H9 (cell line): ENCODE measurements at regions not wholly inside any gene's neighbourhood (a gene's known extent, or its start where the extent isn't known, plus 50 kb on each side); places are given as distances from the start of the nearest gene placed in this dataset.

Source experiments
- DNase-seq: peaks from one replicate; pipeline ENCODE4 v3.0.0-alpha.2; 2017
- H2AFZ ChIP-seq: one replicate; pipeline ENCODE4 v1.6.1; 2013; ENCODE audit warnings: mild to moderate bottlenecking, low read length, control low read depth, moderate library complexity
- H2AK5ac ChIP-seq: 2 replicates; pipeline ENCODE4 v1.6.1; 2013; ENCODE audit warnings: low read length, control low read depth, mixed read lengths; ENCODE audit not compliant: insufficient read length
- H2BK120ac ChIP-seq: one replicate; pipeline ENCODE4 v1.6.1; 2013; ENCODE audit warnings: low read depth, mild to moderate bottlenecking, low read length, control low read depth, inconsistent platforms; ENCODE audit not compliant: poor library complexity, severe bottlenecking
- H2BK12ac ChIP-seq: 2 replicates; pipeline ENCODE4 v1.6.1; 2013; ENCODE audit warnings: low read length, control low read depth, mixed read lengths, low read depth; ENCODE audit not compliant: insufficient read length
- H2BK15ac ChIP-seq: 2 replicates; pipeline ENCODE4 v1.6.1; 2013; ENCODE audit warnings: low read depth, low read length, control low read depth
- H2BK20ac ChIP-seq: one replicate; pipeline ENCODE4 v1.6.1; 2013; ENCODE audit warnings: low read depth, mild to moderate bottlenecking, low read length, control low read depth, inconsistent platforms; ENCODE audit not compliant: poor library complexity, severe bottlenecking
- H2BK5ac ChIP-seq: 2 replicates; pipeline ENCODE4 v1.6.1; 2013; ENCODE audit warnings: low read length, control low read depth, mixed read lengths; ENCODE audit not compliant: insufficient read length
- H3K14ac ChIP-seq: 2 replicates; pipeline ENCODE4 v1.6.1; 2013; ENCODE audit warnings: low read length, control low read depth; ENCODE audit not compliant: insufficient read depth
- H3K18ac ChIP-seq: 2 replicates; pipeline ENCODE4 v1.6.1; 2013; ENCODE audit warnings: low read depth, mild to moderate bottlenecking, mixed read lengths, low read length, control low read depth; ENCODE audit not compliant: insufficient read length
- H3K23ac ChIP-seq: 2 replicates; pipeline ENCODE4 v1.6.1; 2013; ENCODE audit warnings: low read length, control low read depth, mixed read lengths, low read depth; ENCODE audit not compliant: insufficient read length
- H3K23me2 ChIP-seq: 2 replicates; pipeline ENCODE4 v1.6.1; 2013; ENCODE audit warnings: low read depth, mild to moderate bottlenecking, mixed read lengths, low read length, control low read depth; ENCODE audit not compliant: insufficient read length, poor library complexity, severe bottlenecking
- H3K27ac ChIP-seq: 2 replicates; pipeline ENCODE4 v1.5.1; 2013; ENCODE audit warnings: low read length, control low read depth, mixed read lengths, low read depth; ENCODE audit not compliant: insufficient read length
- H3K27me3 ChIP-seq: 2 replicates; pipeline ENCODE4 v1.6.1; 2013; ENCODE audit warnings: low read length, control low read depth, inconsistent platforms; ENCODE audit not compliant: insufficient read depth
- H3K4ac ChIP-seq: 2 replicates; pipeline ENCODE4 v1.6.1; 2013; ENCODE audit warnings: low read depth, mild to moderate bottlenecking, control low read depth, inconsistent platforms, low read length, moderate library complexity
- H3K4me1 ChIP-seq: 2 replicates; pipeline ENCODE4 v1.6.1; 2013; ENCODE audit warnings: low read length, control low read depth, inconsistent platforms; ENCODE audit not compliant: insufficient read depth
- H3K4me2 ChIP-seq: 2 replicates; pipeline ENCODE4 v1.6.1; 2013; ENCODE audit warnings: low read length, control low read depth, mixed read lengths; ENCODE audit not compliant: insufficient read length, insufficient read depth
- H3K56ac ChIP-seq: 2 replicates; pipeline ENCODE4 v1.6.1; 2013; ENCODE audit warnings: low read depth, mild to moderate bottlenecking, mixed read lengths, low read length, control low read depth; ENCODE audit not compliant: insufficient read length
- H3K79me1 ChIP-seq: 2 replicates; pipeline ENCODE4 v1.6.1; 2013; ENCODE audit warnings: low read depth, mild to moderate bottlenecking, moderate library complexity, low read length, control low read depth, inconsistent platforms; ENCODE audit not compliant: insufficient read depth, poor library complexity, severe bottlenecking
- H3K79me2 ChIP-seq: 2 replicates; pipeline ENCODE4 v1.6.1; 2013; ENCODE audit warnings: low read length, control low read depth, inconsistent platforms; ENCODE audit not compliant: insufficient read depth
- H3K9ac ChIP-seq: 2 replicates; pipeline ENCODE4 v1.6.1; 2013; ENCODE audit warnings: low read length, control low read depth, mixed read lengths; ENCODE audit not compliant: insufficient read length; ENCODE audit errors: extremely low read depth
- H3K9me3 ChIP-seq: one replicate; pipeline ENCODE4 v1.6.1; 2013; ENCODE audit warnings: low read depth, low read length, inconsistent platforms; ENCODE audit not compliant: control insufficient read depth
- H3T11ph ChIP-seq: one replicate; pipeline ENCODE4 v1.6.1; 2013; ENCODE audit warnings: mild to moderate bottlenecking, low read length, control low read depth, inconsistent platforms
- H4K20me1 ChIP-seq: one replicate; pipeline ENCODE4 v1.6.1; 2013; ENCODE audit not compliant: control insufficient read depth, insufficient read length, insufficient read depth
- H4K5ac ChIP-seq: 2 replicates; pipeline ENCODE4 v1.6.1; 2013; ENCODE audit warnings: low read depth, mild to moderate bottlenecking, mixed read lengths, low read length, control low read depth; ENCODE audit not compliant: insufficient read length
- H4K8ac ChIP-seq: replicated peaks from 2 replicates; pipeline ENCODE4 v1.6.1; 2013; ENCODE audit warnings: low read length, control low read depth, mixed read lengths, low read depth; ENCODE audit not compliant: insufficient read length
- H4K91ac ChIP-seq: 2 replicates; pipeline ENCODE4 v1.6.1; 2013; ENCODE audit warnings: low read depth, mild to moderate bottlenecking, moderate library complexity, mixed read lengths, low read length, control low read depth; ENCODE audit not compliant: insufficient read length
- H3K27ac Mint-ChIP-seq, 3 experiments: 2 replicates in 2 of 3; 3 replicates in 1 of 3; pipeline ENCODE4 v1.8.0; 2020 to 2021; ENCODE audit warnings: mixed read lengths in 3 of 3, mild to moderate bottlenecking in 1 of 3, moderate library complexity in 1 of 3
- H3K27me3 Mint-ChIP-seq: 2 replicates; pipeline ENCODE4 v1.8.0; 2021; ENCODE audit warnings: low read depth, mild to moderate bottlenecking, moderate library complexity, mixed read lengths
- H3K36me3 Mint-ChIP-seq, 3 experiments: 2 replicates in 2 of 3; 3 replicates in 1 of 3; pipeline ENCODE4 v1.8.0; 2020 to 2021; ENCODE audit warnings: low read depth in 3 of 3, mixed read lengths in 3 of 3; ENCODE audit not compliant: insufficient read depth in 1 of 3
- H3K4me1 Mint-ChIP-seq, 2 experiments: 2 replicates each; pipeline ENCODE4 v1.8.0; 2020; ENCODE audit warnings: mixed read lengths in 2 of 2
- H3K4me3 Mint-ChIP-seq, 2 experiments: 2 replicates in 1 of 2; 3 replicates in 1 of 2; pipeline ENCODE4 v1.8.0; 2020 to 2021; ENCODE audit warnings: mild to moderate bottlenecking in 2 of 2, mixed read lengths in 2 of 2, moderate library complexity in 1 of 2
- H3K9me3 Mint-ChIP-seq, 2 experiments: 2 replicates in 1 of 2; 3 replicates in 1 of 2; pipeline ENCODE4 v1.8.0; 2020; ENCODE audit warnings: mild to moderate bottlenecking in 2 of 2, mixed read lengths in 2 of 2, moderate library complexity in 1 of 2
- CTCF ChIP-seq: fragments of 200-600 bp; sonication (generic); conservative IDR thresholded peaks from 3 replicates; pipeline ENCODE4 v1.8.0; 2021; ENCODE audit warnings: antibody characterized with exemption, mild to moderate bottlenecking
- WGBS: extraction: QIAGEN DNeasy Blood & Tissue Kit; methylation state at CpG from one replicate; pipeline ENCODE4 v1.1.7; 2013; ENCODE audit warnings: missing lambda C conversion rate, low lambda C conversion rate, mixed read lengths; ENCODE audit not compliant: insufficient read length; ENCODE audit errors: extremely low coverage; 5-methylcytosine and 5-hydroxymethylcytosine counted together

DNA sequence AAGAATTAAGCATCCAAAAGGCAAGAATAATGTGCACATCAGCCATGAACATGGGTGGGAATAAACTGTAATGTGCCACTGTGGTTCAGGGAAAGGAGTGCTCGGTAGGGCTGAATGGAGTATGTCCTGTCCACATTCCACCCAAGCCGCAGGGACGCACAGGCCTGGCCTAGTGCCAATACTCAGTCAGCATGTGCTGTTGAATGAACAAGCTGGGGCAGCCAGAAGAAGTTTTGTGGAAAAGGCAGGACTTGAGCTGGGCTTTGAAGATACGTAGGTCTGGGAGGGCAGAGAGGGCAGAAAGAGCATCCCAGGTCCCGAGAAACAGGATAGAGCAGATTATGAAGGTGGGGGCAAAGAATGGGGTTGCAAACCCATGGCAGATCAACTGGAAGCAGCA is 60.0 kb upstream of the PLET1 start:
- no peak overlapping the region for H3K4me3 Mint-ChIP-seq

More for the DNA sequence above, 60.0 kb upstream of the PLET1 start:
- Histone ChIP-seq H2BK20ac (no peak overlapping the region), H4K5ac (no peak overlapping the region), H3K18ac (no peak overlapping the region), H2AK5ac (no peak overlapping the region), H3K9me3 (no peaks in the 10 kb centered on the region), H3K27me3 (no peaks in the 10 kb centered on the region), H3K27ac (no peak overlapping the region), H3T11ph (no peak overlapping the region), H3K14ac (no peak overlapping the region), H3K9ac (no peak overlapping the region), H3K56ac (no peak overlapping the region), H3K79me2 (no peaks in the 10 kb centered on the region), H3K4me2 (no peak overlapping the region), H2BK120ac (no peak overlapping the region), H3K4ac (no peak overlapping the region), H2BK5ac (no peak overlapping the region), H2BK12ac (no peak overlapping the region), H4K20me1 (no peaks in the 10 kb centered on the region), H3K23ac (no peak overlapping the region), H4K91ac (no peak overlapping the region), H2BK15ac (no peak overlapping the region), H3K23me2 (no peaks in the 10 kb centered on the region), H2AFZ (no peak overlapping the region), H4K8ac (no peak overlapping the region), H3K4me1 (peaks cover 7% of the 10 kb centered on the region), H3K79me1 (no peaks in the 10 kb centered on the region)
- no peak for TF ChIP-seq CTCF
- peaks cover 17 to 22% of the 10 kb centered on the region in 2 experiments for H3K4me1 Mint-ChIP-seq
- no CpG with 5 or more reads among the region's 5 CpGs for WGBS
- H3K27me3 Mint-ChIP-seq, result peaks cover 5% of the 10 kb centered on the region
- no peak for DNase-seq
- H3K36me3 Mint-ChIP-seq, result peaks cover 5 to 6% (median 5%) of the 10 kb centered on the region in 3 experiments; a peak in 6 of 7 replicates
- H3K27ac Mint-ChIP-seq, result no peak overlapping the region
- peaks cover 10 to 12% of the 10 kb centered on the region in 2 experiments for H3K9me3 Mint-ChIP-seq
